ENCODE measurements at regions not wholly inside any gene's neighbourhood (a gene's known extent, or its start where the extent isn't known, plus 50 kb on each side); places are given as distances from the start of the nearest gene placed in this dataset.

DNA sequence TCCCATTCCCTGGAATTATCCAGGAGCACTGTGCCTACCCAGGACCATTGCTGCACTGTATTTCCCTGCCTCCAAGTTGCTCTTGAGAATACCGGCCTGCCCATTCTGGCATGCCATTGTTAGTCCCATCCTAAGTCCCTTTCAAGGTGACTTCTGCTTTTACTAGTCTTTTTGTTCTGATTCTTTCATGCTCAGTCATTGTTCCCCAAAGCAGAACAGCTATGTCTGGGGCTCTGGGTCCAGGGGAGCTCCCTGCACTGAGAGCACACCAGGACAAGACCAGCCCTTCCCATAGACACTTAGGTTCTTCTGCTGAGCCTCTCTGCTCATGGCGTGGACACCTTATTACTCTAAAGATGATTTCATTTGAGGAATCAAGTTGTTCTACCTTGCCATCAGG, 388.9 kb upstream of the KLF4 start:
- Mint-ChIP-seq H3K4me1 (no peaks in the 10 kb centered on the region), H3K4me3 (no peak overlapping the region), H3K36me3 (ENCODE audit: insufficient read depth) (peaks cover 2% of the 10 kb centered on the region), H3K9me3 (peaks cover 8% of the 10 kb centered on the region), H3K27me3 (no peaks in the 10 kb centered on the region), H3K27ac (ENCODE audit: low read depth) (no peak overlapping the region)
- no peak for DNase-seq (ENCODE audit: low spot score in 2 of 2)
- no peak for ATAC-seq (replicated peaks; ENCODE audit: extremely low read depth, poor library complexity, severe bottlenecking)

GRCh38 chr9:107875571-107875980, 386.0 kb upstream of the KLF4 start:
- Mint-ChIP-seq H3K27ac (ENCODE audit: low read depth) (no peak overlapping the region), H3K9me3 (peaks cover 17% of the 10 kb centered on the region), H3K4me1 (no peaks in the 10 kb centered on the region), H3K36me3 (ENCODE audit: insufficient read depth) (peaks cover 2% of the 10 kb centered on the region), H3K27me3 (no peaks in the 10 kb centered on the region), H3K4me3 (no peak overlapping the region)
- DNase-seq (ENCODE audit: low spot score in 2 of 2) (no peak), ATAC-seq (replicated peaks; ENCODE audit: extremely low read depth, poor library complexity, severe bottlenecking) (no peak)

- Mint-ChIP-seq H3K36me3 (ENCODE audit: insufficient read depth) (peaks cover 2% of the 10 kb centered on the region), H3K4me1 (no peaks in the 10 kb centered on the region), H3K27me3 (no peaks in the 10 kb centered on the region), H3K27ac (ENCODE audit: low read depth) (no peak overlapping the region), H3K4me3 (no peak overlapping the region), H3K9me3 (peaks cover 20% of the 10 kb centered on the region)
- DNase-seq (ENCODE audit: low spot score in 2 of 2): no peak
- ATAC-seq (replicated peaks; ENCODE audit: extremely low read depth, poor library complexity, severe bottlenecking): no peak
Measured at GRCh38 chr9:107874591-107875369, 385.2 kb upstream of the KLF4 start.

DNA sequence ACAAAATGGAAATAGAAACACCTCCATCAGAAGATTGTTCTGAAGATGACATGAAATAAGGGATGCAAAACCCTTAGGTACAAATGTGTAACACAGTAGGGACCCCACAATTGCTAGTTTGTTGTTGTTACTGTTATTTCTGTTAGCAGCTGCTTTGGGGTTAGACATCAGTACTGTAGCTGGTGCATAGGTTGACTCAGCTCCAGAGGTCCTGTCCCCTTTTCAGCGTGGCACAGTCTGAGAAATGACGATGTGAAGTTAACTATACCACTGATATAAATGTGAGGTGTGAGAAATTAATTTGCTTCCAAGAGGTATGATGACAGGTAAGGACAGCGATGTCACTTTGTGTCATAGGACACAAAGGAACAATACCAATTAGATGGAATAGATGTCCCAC, 384.6 kb upstream of the KLF4 start:
- DNase-seq (ENCODE audit: low spot score in 2 of 2) (no peak), ATAC-seq (replicated peaks; ENCODE audit: extremely low read depth, poor library complexity, severe bottlenecking) (no peak)
- H3K36me3 Mint-ChIP-seq (ENCODE audit: insufficient read depth): peaks cover 2% of the 10 kb centered on the region
- no peak overlapping the region for H3K27ac Mint-ChIP-seq (ENCODE audit: low read depth)
- H3K27me3 Mint-ChIP-seq: no peaks in the 10 kb centered on the region
- H3K4me3 Mint-ChIP-seq: no peak overlapping the region
- H3K9me3 Mint-ChIP-seq: peaks cover 20% of the 10 kb centered on the region
- H3K4me1 Mint-ChIP-seq: no peaks in the 10 kb centered on the region

DNA sequence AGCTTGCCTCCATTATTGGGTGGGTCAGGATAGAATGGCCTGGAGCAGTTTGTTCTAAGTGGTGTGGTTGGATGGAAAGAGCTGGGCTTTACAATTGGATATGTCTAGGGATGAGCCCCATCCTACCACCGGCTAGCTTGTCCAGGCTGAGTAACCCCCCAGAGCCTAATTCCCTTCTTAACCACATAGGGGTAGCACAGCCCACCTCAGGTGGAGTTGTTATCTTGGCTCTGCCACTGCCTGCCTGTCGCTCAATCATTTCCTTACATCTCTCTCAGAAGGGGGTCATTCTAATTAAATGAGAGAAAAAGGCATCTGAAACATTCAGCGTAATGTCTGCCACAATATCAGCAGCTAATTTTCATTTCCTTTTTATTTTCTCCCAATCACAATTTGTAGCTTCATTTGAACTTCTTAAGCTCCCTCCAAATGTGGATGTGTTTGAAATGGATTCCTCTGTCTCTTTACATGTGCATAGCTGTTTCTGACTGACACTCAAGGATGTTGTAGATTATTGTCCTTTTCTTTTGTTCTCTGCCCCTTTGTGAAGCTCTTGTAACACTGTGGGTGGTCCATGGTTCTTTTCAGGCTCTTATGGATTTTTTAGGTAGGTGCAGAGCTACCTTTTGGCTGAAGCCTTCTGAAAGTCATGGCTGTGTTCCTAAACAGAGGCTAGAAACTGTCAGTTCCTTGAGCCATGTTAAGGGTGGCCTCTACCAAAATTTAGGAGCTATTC, 383.1 kb upstream of the KLF4 start:
- no peaks in the 10 kb centered on the region for H3K27me3 Mint-ChIP-seq
- DNase-seq (ENCODE audit: low spot score in 2 of 2): no peak
- peaks cover 16% of the 10 kb centered on the region for H3K9me3 Mint-ChIP-seq
- H3K36me3 Mint-ChIP-seq (ENCODE audit: insufficient read depth): no peaks in the 10 kb centered on the region
- H3K4me3 Mint-ChIP-seq: no peak overlapping the region
- ATAC-seq (replicated peaks; ENCODE audit: extremely low read depth, poor library complexity, severe bottlenecking): no peak
- no peaks in the 10 kb centered on the region for H3K4me1 Mint-ChIP-seq
- no peak overlapping the region for H3K27ac Mint-ChIP-seq (ENCODE audit: low read depth)

- Mint-ChIP-seq H3K27ac (ENCODE audit: low read depth) (no peak overlapping the region), H3K9me3 (peaks cover 16% of the 10 kb centered on the region), H3K27me3 (no peaks in the 10 kb centered on the region), H3K36me3 (ENCODE audit: insufficient read depth) (no peaks in the 10 kb centered on the region), H3K4me1 (no peaks in the 10 kb centered on the region), H3K4me3 (no peak overlapping the region)
- no peak for ATAC-seq (replicated peaks; ENCODE audit: extremely low read depth, poor library complexity, severe bottlenecking)
- DNase-seq (ENCODE audit: low spot score in 2 of 2): no peak
Measured at GRCh38 chr9:107870927-107871680, 381.5 kb upstream of the KLF4 start.

DNA sequence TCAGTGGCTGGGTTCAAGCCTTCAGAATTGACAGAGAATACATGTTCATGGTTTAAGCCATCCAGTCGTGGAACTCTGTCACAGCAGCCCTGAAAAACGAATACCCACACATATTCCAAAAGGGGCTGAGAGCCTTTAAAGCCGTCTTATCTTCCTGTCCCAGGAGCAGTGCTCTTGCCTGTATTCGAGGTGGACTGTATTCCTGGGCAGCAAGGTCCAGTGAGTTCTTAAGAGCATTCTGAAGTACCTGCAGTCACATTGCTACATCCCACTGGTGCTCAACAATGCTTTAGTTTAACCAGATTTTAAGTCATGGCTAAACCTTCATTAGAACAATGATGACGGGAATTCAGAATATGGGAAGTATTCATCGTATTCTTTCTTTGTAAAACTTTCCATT, 380.7 kb upstream of the KLF4 start:
- DNase-seq (ENCODE audit: low spot score in 2 of 2) (no peak), ATAC-seq (replicated peaks; ENCODE audit: extremely low read depth, poor library complexity, severe bottlenecking) (no peak)
- Mint-ChIP-seq H3K4me1 (no peaks in the 10 kb centered on the region), H3K36me3 (ENCODE audit: insufficient read depth) (no peaks in the 10 kb centered on the region), H3K27me3 (no peaks in the 10 kb centered on the region), H3K9me3 (peaks cover 12% of the 10 kb centered on the region), H3K4me3 (no peak overlapping the region), H3K27ac (ENCODE audit: low read depth) (no peak overlapping the region)

GRCh38 chr9:107869111-107869510, 379.5 kb upstream of the KLF4 start:
- Mint-ChIP-seq H3K9me3 (peaks cover 18% of the 10 kb centered on the region), H3K4me3 (no peak overlapping the region), H3K27me3 (no peaks in the 10 kb centered on the region), H3K27ac (ENCODE audit: low read depth) (no peak overlapping the region), H3K36me3 (ENCODE audit: insufficient read depth) (no peaks in the 10 kb centered on the region), H3K4me1 (no peaks in the 10 kb centered on the region)
- ATAC-seq (replicated peaks; ENCODE audit: extremely low read depth, poor library complexity, severe bottlenecking) (no peak), DNase-seq (ENCODE audit: low spot score in 2 of 2) (no peak)

DNA sequence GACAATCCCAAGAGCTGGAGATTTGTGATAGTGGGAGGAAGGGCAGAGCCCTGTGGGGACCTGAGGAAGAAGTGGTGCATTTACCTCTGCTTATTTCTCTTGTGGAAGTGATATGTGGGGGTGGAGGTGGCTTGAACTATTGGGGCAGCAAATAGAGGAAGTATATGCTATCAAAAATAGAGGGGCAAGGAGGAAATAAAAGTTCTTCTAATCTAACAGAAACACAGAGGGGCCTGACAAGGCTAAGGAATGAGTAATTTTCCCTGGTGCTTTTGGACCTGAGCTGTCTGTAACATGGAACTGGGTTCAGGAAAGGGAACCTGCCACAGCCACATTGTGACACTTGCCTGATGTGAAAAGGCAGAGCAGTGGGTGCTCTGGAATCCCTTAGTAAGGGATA, 378.6 kb upstream of the KLF4 start:
- Mint-ChIP-seq H3K27me3 (no peaks in the 10 kb centered on the region), H3K4me3 (no peak overlapping the region), H3K9me3 (peaks cover 18% of the 10 kb centered on the region), H3K36me3 (ENCODE audit: insufficient read depth) (no peaks in the 10 kb centered on the region), H3K4me1 (no peaks in the 10 kb centered on the region), H3K27ac (ENCODE audit: low read depth) (no peak overlapping the region)
- DNase-seq (ENCODE audit: low spot score in 2 of 2): no peak
- no peak for ATAC-seq (replicated peaks; ENCODE audit: extremely low read depth, poor library complexity, severe bottlenecking)

DNA sequence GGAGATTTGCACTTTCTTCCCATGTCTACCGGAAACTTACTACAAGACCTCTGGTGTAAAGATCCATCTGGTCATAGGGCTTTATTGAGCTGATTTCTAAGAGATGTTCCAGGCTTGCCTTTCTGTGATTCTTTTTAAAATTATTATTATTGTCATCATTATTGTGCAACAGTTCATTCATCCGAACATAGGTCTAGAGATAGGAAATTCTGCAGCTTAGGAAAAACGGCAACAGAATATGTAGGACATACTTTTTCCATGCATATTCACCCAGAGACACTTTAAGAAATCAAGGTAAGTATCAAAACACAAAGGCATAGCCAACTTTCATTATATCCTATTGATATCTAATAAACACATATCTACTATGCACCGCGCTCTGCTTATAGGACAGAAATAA, 378.2 kb upstream of the KLF4 start:
- Mint-ChIP-seq H3K27ac (ENCODE audit: low read depth) (no peak overlapping the region), H3K27me3 (no peaks in the 10 kb centered on the region), H3K36me3 (ENCODE audit: insufficient read depth) (no peaks in the 10 kb centered on the region), H3K4me3 (no peak overlapping the region), H3K4me1 (no peaks in the 10 kb centered on the region), H3K9me3 (peaks cover 15% of the 10 kb centered on the region)
- DNase-seq (ENCODE audit: low spot score in 2 of 2): no peak
- no peak for ATAC-seq (replicated peaks; ENCODE audit: extremely low read depth, poor library complexity, severe bottlenecking)

GRCh38 chr9:107866711-107867311, 377.2 kb upstream of the KLF4 start:
- Mint-ChIP-seq H3K4me3 (no peak overlapping the region), H3K36me3 (ENCODE audit: insufficient read depth) (no peaks in the 10 kb centered on the region), H3K4me1 (no peaks in the 10 kb centered on the region), H3K9me3 (peaks cover 13% of the 10 kb centered on the region), H3K27me3 (no peaks in the 10 kb centered on the region), H3K27ac (ENCODE audit: low read depth) (no peak overlapping the region)
- no peak for DNase-seq (ENCODE audit: low spot score in 2 of 2)
- ATAC-seq (replicated peaks; ENCODE audit: extremely low read depth, poor library complexity, severe bottlenecking): no peak

DNA sequence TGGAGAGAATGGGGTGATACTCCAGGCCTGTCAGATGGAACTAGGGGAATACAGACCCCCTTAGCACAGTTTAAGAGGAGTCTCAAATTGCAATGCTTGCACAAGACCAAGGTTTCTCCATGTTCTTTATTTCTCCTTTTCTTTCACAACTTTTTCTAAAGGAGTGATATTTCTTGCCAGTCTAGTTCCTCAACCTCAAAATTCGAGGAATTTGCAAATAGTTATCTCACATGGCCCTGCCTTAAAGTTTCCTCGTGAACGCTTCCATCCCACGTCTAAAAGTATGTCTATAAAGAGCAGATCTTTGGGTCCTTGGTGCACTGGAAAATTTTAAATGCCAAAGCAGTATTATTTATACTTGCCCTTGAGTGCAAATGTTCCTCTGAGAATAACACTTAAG, 373.8 kb upstream of the KLF4 start:
- Mint-ChIP-seq H3K4me1 (no peaks in the 10 kb centered on the region), H3K9me3 (peaks cover 6% of the 10 kb centered on the region), H3K27ac (ENCODE audit: low read depth) (no peak overlapping the region), H3K36me3 (ENCODE audit: insufficient read depth) (no peaks in the 10 kb centered on the region), H3K4me3 (no peak overlapping the region), H3K27me3 (no peaks in the 10 kb centered on the region)
- ATAC-seq (replicated peaks; ENCODE audit: extremely low read depth, poor library complexity, severe bottlenecking) (no peak), DNase-seq (ENCODE audit: low spot score in 2 of 2) (no peak)

Measured in central memory CD8-positive, alpha-beta T cell (primary cell).